ENCODE measurements at regions not wholly inside any gene's neighbourhood (a gene's known extent, or its start where the extent isn't known, plus 50 kb on each side); places are given as distances from the start of the nearest gene placed in this dataset.

- H3K4me1 ChIP-seq (ENCODE audit: control insufficient read depth in 1 of 2, insufficient read depth in 2 of 2, low read depth in 1 of 2, low read length in 1 of 2), result no peaks in the 10 kb centered on the region; a peak in 1 of 4 replicates
- no peaks in the 10 kb centered on the region; the same call in 1 of the 2 replicates for H3K27me3 ChIP-seq (ENCODE audit: insufficient read depth)
- no peak overlapping the region for H2AFZ ChIP-seq (ENCODE audit: low read depth)
- H4K20me1 ChIP-seq (ENCODE audit: insufficient read depth), result no peaks in the 10 kb centered on the region
- no peak for TF ChIP-seq USF2 (IDR thresholded peaks at IDR 0.05; ENCODE audit: borderline replicate concordance, low read depth, low read length)
- TF ChIP-seq PBX3 (IDR thresholded peaks at IDR 0.05), result no peak
- no peak for TF ChIP-seq RXRA (IDR thresholded peaks at IDR 0.05; ENCODE audit: borderline replicate concordance, low read depth)
- no peak for TF ChIP-seq MXI1 (IDR thresholded peaks at IDR 0.05; ENCODE audit: low read depth, low read length)
- no peak for TF ChIP-seq EP300 (IDR thresholded peaks at IDR 0.05; ENCODE audit: borderline replicate concordance in 1 of 2, low read depth in 1 of 2, low read length in 1 of 2)
- no peak for TF ChIP-seq MEF2A (IDR thresholded peaks at IDR 0.05; ENCODE audit: borderline replicate concordance, low read depth)
- TF ChIP-seq ELF1 (IDR thresholded peaks at IDR 0.05), result no peak
- no peak for TF ChIP-seq USF1 (IDR thresholded peaks at IDR 0.05; ENCODE audit: borderline replicate concordance, low read depth)
- TF ChIP-seq CTCF (IDR thresholded peaks at IDR 0.05), result no peak
- TF ChIP-seq RCOR1 (IDR thresholded peaks at IDR 0.05; ENCODE audit: low read length), result no peak
- TF ChIP-seq GATA2 (CRISPR knock-in tag; IDR thresholded peaks at IDR 0.05), result no peak
- TF ChIP-seq, protein P1, sequence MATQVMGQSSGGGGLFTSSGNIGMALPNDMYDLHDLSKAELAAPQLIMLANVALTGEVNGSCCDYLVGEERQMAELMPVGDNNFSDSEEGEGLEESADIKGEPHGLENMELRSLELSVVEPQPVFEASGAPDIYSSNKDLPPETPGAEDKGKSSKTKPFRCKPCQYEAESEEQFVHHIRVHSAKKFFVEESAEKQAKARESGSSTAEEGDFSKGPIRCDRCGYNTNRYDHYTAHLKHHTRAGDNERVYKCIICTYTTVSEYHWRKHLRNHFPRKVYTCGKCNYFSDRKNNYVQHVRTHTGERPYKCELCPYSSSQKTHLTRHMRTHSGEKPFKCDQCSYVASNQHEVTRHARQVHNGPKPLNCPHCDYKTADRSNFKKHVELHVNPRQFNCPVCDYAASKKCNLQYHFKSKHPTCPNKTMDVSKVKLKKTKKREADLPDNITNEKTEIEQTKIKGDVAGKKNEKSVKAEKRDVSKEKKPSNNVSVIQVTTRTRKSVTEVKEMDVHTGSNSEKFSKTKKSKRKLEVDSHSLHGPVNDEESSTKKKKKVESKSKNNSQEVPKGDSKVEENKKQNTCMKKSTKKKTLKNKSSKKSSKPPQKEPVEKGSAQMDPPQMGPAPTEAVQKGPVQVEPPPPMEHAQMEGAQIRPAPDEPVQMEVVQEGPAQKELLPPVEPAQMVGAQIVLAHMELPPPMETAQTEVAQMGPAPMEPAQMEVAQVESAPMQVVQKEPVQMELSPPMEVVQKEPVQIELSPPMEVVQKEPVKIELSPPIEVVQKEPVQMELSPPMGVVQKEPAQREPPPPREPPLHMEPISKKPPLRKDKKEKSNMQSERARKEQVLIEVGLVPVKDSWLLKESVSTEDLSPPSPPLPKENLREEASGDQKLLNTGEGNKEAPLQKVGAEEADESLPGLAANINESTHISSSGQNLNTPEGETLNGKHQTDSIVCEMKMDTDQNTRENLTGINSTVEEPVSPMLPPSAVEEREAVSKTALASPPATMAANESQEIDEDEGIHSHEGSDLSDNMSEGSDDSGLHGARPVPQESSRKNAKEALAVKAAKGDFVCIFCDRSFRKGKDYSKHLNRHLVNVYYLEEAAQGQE (IDR thresholded peaks at IDR 0.05; ENCODE audit: low read depth, low read length), result no peak
- TF ChIP-seq RAD21 (IDR thresholded peaks at IDR 0.05; ENCODE audit: low read length), result no peak
- TF ChIP-seq, protein P2, sequence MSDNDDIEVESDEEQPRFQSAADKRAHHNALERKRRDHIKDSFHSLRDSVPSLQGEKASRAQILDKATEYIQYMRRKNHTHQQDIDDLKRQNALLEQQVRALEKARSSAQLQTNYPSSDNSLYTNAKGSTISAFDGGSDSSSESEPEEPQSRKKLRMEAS (IDR thresholded peaks at IDR 0.05; ENCODE audit: low read depth), result no peak
- TF ChIP-seq FOXM1 (IDR thresholded peaks at IDR 0.05; ENCODE audit: low read depth), result no peak
- TF ChIP-seq TEAD4 (IDR thresholded peaks at IDR 0.05; ENCODE audit: borderline replicate concordance, insufficient read depth), result no peak
- no peak for TF ChIP-seq TAF1 (IDR thresholded peaks at IDR 0.05; ENCODE audit: borderline replicate concordance, low read depth, low read length)
- no peak for TF ChIP-seq RFX5 (IDR thresholded peaks at IDR 0.05; ENCODE audit: low read length)
- WGBS (ENCODE audit: low lambda C conversion rate), result 69% methylated on average over 5 of the region's 5 CpGs
- H3K4me3 ChIP-seq (ENCODE audit: low read depth in 2 of 2, low read length in 1 of 2), result no peak overlapping the region
- no peaks in the 10 kb centered on the region for H3K79me2 ChIP-seq (ENCODE audit: insufficient read depth)
- H3K36me3 ChIP-seq (replicated peaks in 1 of 2; ENCODE audit: control insufficient read depth in 1 of 2, insufficient read depth in 2 of 2, low read length in 1 of 2), result no peaks in the 10 kb centered on the region
- no peaks in the 10 kb centered on the region; the same call in 1 of the 2 replicates for H3K9me3 ChIP-seq
- no peaks in the 10 kb centered on the region for H3F3A ChIP-seq (replicated peaks; ENCODE audit: insufficient read depth)
- ChIA-PET CTCF (interaction anchor here (0.7 kb wide), 1 partner anchor 240 kb away, joined by 3 read pairs; no protein-coding TSS in a partner anchor), POLR2A (no interaction called here)
- no peak overlapping the region for H3K9ac ChIP-seq
- no peaks in the 10 kb centered on the region for H3K9me2 ChIP-seq
- no peak overlapping the region for H3K4me2 ChIP-seq
- no peak for DNase-seq
- no peak overlapping the region for H3K27ac ChIP-seq (ENCODE audit: low read depth in 2 of 2, low read length in 1 of 2)
Measured at GRCh38 chr9:88926781-88927505, 64.3 kb upstream of the S1PR3 start.
